GM18868 (cell line): ENCODE measurements at regions not wholly inside any gene's neighbourhood (a gene's known extent, or its start where the extent isn't known, plus 50 kb on each side); places are given as distances from the start of the nearest gene placed in this dataset.
A peak's percentile ranks its signal among the peaks of the same experiment; 100 is the strongest.
"Not testable (repeated sequence)": the region's sequence is repeated elsewhere in the genome, so short reads cannot be mapped to it uniquely, and the experiment has no call there.

Experiments used
- ATAC-seq: cut with Tn5 transposase; IDR thresholded peaks from one replicate; pipeline ENCODE4 v1.9.1; 2021; ENCODE audit warnings: mild to moderate bottlenecking, moderate library complexity; ENCODE audit not compliant: unreplicated experiment

DNA sequence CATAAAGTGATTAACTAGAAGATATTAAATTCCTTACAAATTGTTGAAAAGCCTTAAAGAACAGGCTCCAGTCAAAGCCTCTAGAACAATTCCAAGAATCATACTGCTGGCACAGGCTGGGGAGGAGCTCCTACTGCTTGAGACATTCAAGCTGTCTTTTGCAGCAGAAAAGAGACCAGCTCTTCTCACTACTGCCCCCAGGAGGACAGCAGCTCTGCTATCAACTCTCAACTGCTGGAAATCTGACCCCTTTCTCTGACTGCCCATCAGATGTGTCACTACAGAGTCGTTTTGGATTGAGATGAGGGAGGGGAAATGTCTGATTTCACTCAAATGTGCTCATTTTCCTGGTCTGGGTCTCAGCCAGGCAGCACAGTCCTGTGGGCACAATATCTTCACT is 421.0 kb downstream of the RPIA start:
- not testable (repeated sequence) for ATAC-seq

DNA sequence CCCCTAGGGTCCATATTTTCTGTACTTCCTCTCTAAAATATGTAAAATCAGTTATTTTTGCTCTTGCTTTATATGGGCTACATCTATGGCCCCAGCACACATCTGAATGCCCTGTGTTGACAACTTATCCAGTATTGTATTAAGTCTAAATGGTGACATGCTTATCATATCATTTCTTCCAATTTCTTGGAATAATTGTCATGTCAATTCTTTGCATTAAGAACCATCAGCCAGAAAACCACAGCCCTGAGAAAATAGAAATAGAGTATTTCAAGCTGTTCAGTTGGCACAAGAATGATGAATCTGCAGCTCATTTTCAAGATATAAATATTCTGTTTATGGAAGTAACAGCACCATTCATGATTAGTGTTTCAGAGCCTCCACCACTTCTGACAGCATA is 421.8 kb downstream of the RPIA start:
- ATAC-seq: not testable (repeated sequence)

DNA sequence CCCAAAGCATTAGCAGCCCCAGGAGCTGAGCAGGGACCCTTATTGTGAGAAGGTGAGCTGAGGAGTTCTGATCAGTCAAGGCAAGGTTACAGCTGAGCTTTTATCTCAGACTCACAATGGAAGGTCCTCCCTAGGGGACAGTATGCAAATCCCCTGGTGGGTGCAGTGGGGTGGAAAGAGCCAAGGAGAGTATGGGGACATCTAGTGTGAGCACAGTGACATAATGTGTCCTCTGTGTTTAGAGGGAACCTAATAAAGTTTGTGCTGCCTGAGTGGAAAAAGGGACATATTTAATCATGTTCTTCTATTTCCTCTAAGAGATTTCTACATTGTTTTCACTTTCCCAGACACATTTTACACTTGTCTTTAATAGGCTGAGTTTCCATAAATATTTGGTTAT is 438.0 kb downstream of the RPIA start:
- not testable (repeated sequence) for ATAC-seq

DNA sequence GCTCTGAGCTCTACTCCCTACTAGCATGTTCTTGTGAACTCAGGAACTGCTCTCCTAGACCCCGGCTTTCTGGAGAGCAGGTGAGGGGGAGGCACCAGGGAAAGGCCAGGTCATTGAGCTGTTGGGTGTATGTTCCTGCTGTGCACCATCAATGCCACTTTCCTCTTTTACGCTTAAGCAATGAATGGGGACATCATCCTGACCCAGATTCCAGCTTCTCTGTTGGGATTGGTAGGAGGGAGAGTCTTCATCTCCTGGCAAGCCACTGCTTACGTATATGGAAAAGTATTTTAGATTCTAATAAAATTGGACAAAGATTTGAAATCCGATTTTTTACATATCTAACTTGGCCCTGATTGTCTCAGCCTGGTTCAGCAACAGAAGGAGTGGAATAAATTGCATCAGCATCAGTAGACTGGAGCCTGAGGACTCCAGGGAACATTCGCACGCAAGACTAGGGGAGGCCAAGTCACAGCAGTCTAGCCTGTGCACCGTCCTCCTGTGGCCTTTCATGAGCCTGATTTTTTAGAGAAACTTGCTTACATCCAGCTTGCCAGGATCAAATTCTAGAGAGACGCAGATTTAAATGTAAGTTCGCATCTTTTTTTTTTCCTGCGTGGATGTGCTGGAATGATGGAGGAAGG is 439.3 kb downstream of the RPIA start:
- ATAC-seq: not testable (repeated sequence)

DNA sequence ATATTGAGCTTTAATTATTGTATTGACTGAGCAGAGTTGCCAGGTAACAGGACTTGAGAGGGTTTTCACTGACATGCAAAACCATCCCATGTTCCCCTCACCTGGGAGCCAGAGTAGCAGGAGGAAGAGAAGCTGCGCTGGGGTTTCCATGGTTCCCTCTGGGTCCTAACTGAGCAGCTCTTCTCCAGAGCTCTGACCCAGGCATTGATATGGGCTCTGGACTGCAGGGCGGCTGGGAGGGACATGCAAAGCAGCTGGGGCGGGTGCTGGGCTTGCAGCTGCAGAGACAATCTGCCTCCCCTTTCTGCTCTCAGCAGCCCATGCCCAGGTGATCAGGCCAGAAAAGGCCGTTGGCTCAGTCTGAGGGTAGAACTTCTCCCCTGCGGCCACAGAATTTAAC is 451.5 kb downstream of the RPIA start:
- ATAC-seq: peak; percentile 92

DNA sequence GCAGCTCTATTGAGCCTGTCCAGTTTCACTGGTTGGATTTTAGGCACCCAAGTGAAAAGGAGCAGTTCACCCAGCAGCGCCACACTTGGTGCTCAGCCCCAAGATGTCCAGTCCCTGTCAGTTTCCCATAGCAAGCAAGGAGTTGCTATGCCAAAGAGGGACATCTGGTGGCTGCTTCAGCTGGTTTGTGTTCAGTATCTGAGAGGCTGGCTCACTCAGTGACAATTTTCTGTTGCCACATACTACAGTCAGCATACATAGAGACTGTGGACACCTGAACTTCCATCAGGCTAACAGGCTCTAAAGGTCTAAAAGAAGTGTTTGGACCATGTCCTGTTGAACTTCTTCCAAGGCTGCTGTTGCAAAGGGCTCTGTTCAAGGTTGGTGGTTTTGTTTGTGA is 453.9 kb downstream of the RPIA start:
- ATAC-seq: peak; percentile 39

DNA sequence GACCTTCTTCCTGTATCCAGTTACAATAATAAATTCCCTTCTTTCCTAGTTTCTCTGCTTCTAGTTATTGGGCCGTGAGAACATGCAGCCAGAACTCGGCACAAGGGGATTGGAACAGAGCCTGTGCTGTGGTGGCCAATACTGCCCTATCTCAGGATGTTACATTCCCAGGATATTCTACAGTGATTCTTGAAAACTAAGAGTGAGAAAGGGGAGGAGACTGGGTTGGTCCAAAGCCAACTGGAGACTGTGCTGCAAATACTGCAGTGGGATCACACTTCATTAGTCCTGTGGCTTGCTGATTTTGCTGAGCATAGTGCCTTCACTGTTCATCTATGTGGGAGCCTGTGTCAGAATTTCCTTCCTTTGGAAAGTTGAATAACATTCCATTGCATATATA is 456.8 kb downstream of the RPIA start:
- not testable (repeated sequence) for ATAC-seq

DNA sequence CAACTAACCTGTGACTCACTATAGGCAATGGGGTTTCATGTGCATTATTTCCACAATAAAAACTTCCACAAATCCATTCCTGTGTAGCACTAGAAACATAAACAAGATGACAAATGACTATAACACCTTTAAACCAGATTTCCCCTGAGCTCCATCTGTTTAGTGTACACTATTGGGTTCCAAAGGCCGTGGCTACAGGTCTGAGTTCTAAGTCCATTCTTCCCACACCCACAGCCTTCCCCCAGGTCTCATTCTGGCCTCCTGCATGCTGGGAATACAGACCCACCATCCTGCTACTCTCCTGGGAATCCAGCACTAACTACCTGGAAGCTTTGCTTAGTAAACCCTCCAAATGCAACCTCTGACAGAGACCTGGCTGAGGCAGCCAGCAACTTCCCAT is 460.2 kb downstream of the RPIA start:
- not testable (repeated sequence) for ATAC-seq

DNA sequence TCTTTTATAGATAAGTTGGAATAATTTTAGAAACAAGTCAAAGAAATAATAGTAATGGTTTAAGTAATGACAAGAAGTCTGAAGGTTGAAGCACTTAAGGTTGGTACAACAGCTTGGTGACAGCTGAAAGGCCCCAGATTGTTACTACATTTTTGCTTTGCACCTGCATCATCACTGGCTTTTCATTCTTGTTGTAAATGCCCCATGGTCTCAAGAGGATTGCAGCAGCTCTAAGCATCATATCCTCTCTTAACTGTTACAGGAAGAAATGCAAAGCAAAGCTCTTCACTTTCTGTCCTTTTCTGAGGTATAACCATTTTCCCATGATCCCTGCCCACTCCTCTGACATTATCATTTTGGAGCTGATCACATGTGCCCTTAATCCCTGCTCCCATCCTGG is 461.0 kb downstream of the RPIA start:
- ATAC-seq: peak; percentile 48

DNA sequence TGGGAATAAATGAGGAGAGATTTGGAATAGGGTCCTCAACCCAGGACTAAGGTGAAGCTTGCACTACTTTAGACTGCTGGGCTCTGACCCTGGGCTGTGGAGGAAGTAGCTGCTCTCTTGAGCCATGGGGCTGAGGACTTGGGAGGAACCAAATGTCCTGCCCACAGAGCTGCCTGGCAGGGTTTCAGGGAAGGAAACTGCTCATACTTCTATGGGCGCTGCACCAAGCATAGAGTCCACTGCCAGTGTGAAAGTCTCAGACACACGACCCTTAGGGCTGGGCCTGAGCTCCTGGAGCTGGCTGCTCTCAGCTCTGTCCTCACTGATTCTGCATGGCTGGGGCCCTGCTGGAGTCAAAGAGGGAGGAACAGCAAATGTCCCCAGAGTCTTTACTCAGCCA is 461.7 kb downstream of the RPIA start:
- ATAC-seq: not testable (repeated sequence)

DNA sequence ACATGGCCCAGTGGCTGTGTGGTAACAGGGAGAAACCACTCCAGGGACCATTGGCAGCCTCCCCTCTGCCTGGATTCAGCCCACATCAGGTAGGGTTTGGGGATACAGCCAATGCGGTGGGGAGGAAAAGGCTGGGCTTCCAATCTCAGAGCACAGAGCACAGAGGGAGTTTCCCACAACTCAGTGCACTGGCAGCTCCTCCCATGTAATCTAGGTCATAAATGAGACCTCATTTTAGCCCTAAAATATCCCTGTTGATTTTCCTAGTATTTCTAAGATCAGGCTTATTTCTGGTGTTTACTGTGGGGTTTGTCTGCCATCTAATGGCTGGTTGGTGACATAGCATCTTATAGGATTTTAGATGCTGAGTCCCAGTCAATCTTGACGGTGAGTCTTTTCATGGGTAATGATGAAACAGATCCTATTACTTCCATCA is 462.8 kb downstream of the RPIA start:
- peak; percentile 59 for ATAC-seq

DNA sequence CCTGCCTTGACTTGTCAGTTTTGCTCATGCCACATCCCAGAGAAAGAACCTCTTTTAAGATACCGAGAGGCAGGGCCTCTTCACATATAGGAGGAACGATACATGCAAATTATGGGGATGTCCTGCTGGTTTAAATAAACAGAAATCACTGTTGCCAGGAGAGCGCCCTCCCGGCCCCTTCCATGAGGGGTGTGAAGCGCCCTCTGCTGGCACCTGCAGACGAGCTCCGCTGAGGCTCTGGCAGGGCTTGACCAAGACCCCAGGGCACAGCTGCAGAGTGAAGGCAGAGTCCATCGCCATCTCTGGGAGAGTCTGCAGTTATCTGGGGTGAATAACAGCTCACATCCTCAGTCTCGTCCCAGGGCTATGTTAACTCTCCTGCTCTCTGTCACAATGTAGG is 468.8 kb downstream of the RPIA start:
- peak; percentile 89 for ATAC-seq

DNA sequence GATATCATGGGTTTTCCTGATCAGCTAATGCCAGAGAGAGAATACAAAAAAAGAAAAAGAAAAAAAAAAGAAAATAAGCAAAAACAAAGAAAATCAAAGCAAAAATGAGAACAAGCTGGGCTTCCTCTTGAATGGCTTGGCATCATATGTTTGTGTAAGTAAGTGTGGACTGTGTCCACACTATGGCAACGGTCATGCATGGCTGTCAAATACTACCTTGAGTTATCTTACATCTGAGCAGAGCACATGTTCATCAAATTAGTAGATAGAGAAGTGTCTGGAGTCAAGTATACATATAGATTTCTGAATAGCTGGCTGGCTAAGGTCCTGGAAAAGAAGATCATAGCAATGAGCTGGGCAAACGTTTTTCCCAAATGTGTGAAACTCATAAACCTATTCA is 470.2 kb downstream of the RPIA start:
- ATAC-seq: not testable (repeated sequence)

DNA sequence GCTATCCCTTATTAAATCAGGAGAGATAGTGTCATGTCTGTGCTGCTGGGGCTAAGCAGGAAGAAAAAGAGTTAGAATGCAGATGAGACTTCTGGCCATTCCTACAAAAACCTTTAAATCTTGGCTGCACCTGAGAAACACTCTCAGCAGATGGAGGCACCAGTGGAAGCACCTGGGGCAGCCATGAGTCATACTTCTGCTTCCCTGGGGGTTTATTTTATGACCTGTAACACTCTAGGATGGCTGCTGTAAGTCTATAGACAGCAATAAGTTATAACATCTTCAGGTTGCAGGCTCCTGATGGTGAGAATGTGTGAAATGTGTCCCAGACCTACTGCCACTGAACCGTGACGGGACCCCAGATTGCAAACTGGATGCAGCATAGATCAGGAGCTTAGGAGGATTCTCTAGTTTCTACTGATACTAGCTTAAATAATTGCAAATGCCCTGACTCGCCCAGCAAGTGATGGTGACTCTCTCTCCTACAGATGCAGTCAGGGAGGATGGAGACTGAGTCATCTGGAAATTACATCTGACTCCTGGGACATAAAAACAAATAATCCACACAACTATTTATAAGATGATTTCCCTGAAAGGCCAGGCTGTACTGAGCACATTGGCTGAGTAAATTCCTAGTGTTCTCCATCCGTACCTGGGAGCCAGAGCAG is 479.2 kb downstream of the RPIA start:
- ATAC-seq: not testable (repeated sequence)

DNA sequence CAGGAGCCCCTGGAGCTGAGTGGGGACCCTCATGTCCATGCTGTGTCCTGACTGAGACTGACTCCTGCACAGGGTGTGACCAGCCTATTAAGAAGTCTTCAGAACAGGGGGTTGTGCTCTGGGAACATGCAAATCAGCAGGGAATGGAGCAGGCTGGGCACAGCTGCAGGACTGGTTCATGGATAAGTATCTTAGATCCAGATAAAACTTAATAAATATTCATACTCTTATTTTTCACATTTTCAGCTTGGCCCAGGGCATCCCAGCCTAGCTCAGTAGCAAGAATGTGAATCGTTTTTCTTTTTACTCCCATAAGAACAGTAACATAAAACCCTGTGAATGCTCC is 479.7 kb downstream of the RPIA start:
- not testable (repeated sequence) for ATAC-seq

DNA sequence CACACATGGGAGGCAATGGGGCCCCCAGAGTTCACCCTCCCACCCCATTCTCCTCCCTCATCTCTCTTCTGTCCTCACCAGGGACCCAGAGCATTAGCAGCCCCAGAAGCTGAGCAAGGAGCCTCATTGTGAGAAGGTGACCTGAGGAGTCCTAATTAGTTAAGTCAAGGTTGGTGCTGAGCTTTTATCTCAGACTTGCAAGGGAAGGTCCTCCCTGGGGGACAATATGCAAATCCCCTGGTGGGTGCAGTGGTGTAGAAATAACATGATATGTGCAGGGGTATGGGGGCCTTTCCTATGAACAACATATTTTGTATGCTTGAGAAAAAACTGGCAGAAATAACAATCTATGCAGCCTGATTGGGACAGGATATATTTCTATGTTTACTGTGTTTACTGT is 485.5 kb downstream of the RPIA start:
- ATAC-seq: not testable (repeated sequence)

DNA sequence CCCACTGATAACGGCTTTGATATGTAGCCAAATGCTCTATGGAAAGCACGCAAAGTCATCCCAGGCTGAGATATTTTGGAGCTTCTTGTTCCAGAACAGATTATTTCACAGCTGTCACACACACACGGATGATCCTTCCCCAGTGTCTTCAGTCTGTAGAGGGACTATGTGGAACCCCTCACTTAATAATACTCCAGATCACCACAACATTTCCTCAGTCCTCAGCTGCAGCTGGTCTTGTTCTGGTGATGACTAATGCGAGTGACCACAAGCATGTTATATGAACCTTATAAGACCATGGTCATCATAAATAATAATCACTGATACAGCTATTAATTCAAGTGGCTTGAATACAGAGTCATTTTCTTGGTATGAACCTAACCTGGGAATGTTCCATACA is 490.7 kb downstream of the RPIA start:
- ATAC-seq: not testable (repeated sequence)

DNA sequence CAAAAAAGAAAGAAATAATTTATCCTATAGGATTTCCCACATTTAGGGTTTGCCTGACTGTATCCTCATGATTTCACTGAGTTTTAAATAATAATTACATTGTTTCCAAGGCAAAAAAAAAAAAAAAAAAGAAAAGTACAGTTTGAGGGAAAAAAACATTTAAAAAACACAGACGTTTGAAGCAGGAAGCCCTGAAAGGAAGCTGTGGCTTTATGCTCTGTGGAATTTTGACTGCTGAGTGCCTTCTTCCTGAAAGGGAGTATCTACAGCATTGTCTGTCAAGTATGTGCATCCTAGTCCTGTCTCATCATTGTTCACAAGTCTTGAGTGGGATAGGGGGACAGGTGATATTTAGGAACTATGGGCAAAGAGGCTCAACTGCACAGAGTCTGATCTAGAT is 493.3 kb downstream of the RPIA start:
- ATAC-seq: not testable (repeated sequence)

DNA sequence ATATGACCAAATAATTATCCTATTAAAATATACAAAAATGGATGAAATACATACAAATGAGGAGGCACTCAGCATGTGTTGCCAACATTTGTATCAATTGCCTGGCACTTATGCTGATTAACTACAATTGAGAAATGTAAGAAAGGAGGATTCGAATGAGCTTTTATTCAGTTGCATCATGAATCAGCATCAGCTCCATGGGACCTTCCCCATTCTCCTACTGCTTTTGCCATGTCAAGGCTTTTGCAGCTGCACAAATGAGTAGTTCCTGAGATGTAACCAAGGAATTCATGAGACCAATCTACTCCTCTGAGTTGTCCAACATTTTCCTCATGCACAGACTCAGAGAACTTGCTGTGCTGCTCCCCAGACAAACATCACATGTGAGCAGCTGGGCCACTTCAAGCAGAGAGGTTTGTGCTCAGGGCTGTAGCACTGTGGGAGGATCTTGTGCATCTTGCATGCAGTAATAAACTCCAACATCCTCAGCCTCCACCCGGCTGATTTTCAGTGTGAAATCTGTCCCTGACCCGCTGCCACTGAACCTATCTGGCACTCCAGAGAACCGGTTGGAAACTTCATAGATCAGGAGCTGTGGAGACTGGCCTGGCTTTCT is 504.3 kb downstream of the RPIA start:
- not testable (repeated sequence) for ATAC-seq

DNA sequence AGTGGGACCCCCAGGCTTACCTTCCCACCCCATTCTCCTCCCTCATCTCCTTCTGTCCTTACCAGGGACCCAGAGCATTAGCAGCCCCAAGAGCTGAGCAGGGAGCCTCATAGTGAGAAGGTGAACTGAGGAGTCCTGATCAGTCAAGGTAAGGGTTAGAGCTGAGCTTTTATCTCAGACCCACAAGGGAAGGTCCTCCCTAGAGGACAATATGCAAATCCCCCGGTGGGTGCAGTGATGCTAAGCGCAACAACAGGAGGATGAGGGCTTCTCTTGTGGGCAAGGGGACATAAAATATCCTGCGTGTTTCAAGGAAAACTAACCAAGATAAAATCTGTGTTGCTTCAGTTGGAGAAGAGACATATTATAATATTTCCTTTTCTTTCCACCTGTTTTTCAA is 505.2 kb downstream of the RPIA start:
- not testable (repeated sequence) for ATAC-seq

DNA sequence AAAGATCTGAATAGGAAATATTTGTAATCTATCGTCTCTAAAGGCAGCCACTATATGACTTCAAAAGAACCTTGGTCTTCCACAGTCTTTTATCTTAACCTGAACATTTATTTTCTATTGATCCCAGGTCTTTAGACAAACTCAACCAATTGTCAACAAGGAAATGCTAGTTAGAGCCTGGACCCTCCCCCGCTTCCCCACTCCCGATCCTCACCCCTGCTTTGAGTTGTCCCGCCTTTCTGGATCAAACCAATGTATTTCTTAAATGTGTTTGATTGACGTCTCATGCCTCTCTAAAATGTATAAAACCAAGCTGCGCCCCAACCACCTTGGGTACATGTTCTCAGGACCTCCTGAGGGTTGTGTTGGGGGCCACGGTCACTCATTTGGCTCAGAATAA is 506.6 kb downstream of the RPIA start:
- ATAC-seq: not testable (repeated sequence)
